Ovary (tissue), 7 donors: ENCODE measurements at regions not wholly inside any gene's neighbourhood (a gene's known extent, or its start where the extent isn't known, plus 50 kb on each side); places are given as distances from the start of the nearest gene placed in this dataset.
"Not testable (repeated sequence)": the region's sequence is repeated elsewhere in the genome, so short reads cannot be mapped to it uniquely, and the experiment has no call there.

Experiments used
- DNase-seq, 5 donors: peaks; one replicate each; pipeline ENCODE4 v3.0.0-alpha.2; 2019 to 2020
- H3K27ac ChIP-seq, 2 donors: fragments of 200-600 bp; one replicate each; pipeline versions ENCODE4 v1.5.1 to v1.8.0; 2019 to 2022
- H3K27me3 ChIP-seq: fragments of 200-600 bp; one replicate; pipeline ENCODE4 v1.8.0; 2022
- H3K36me3 ChIP-seq: fragments of 200-600 bp; sonication (generic); one replicate; pipeline ENCODE4 v1.5.1; 2019
- H3K4me1 ChIP-seq: one replicate; pipeline ENCODE4 v1.8.1; 2013; ENCODE audit warnings: mild to moderate bottlenecking, moderate library complexity; ENCODE audit not compliant: insufficient read depth
- H3K4me3 ChIP-seq: fragments of 200-600 bp; sonication (generic); one replicate; pipeline ENCODE4 v1.5.1; 2017
- H3K9me3 ChIP-seq, 2 donors: fragments of 200-600 bp in 1 of 2; sonication (generic) in 1 of 2; one replicate each; pipeline versions ENCODE4 v1.5.1 to v1.8.1; 2013 to 2019; ENCODE audit warnings: mild to moderate bottlenecking in 1 of 2, moderate library complexity in 1 of 2
- CTCF ChIP-seq, 3 donors: fragments of 450-650 bp in 2 of 3; fragments of 200-600 bp in 1 of 3; IDR thresholded peaks; one replicate each; pipeline versions ENCODE4 v1.5.1 to v1.8.0; 2016 to 2022; ENCODE audit warnings: antibody characterized with exemption in 3 of 3, mild to moderate bottlenecking in 1 of 3
- POLR2A ChIP-seq: fragments of 450-650 bp; IDR thresholded peaks from one replicate; pipeline ENCODE4 v1.6.1; 2017; ENCODE audit warnings: antibody characterized with exemption, mild to moderate bottlenecking, moderate library complexity
- WGBS, 3 donors: extraction: QIAGEN DNeasy Blood & Tissue Kit in 1 of 3; methylation state at CpG; one replicate each; pipeline versions ENCODE4 v1.1.5 to v1.1.7; 2013 to 2017; 5-methylcytosine and 5-hydroxymethylcytosine counted together
- intact Hi-C, 4 donors: fragments of 100-400 bp; cut with DNase I; formaldehyde crosslinking; loops; one replicate each; pipeline versions ENCODE4 v1.11.0 to v1.15.1; 2022 to 2023
- donor health status: DM: no; HTN: no; CAD: no; lungs with moderate emphysema.
- donor health status: DM: no; HTN: no; CAD: no.
- donor health status: Bipolar disorder and iron deficiency.
- donor health status: DM: no; HTN: no; CAD: no.
- donor health status: DM: yes; HTN: yes; CAD: no.

GRCh38 chr1:121092329-121092968, 91.7 kb downstream of the FAM72B start:
- H3K9me3 ChIP-seq, intact Hi-C loops, H3K4me3 ChIP-seq, H3K36me3 ChIP-seq, H3K27ac ChIP-seq, H3K4me1 ChIP-seq, H3K27me3 ChIP-seq, DNase-seq: not testable (repeated sequence)
- 26 to 90% (median 84%) methylated on average over 2 of the region's 2 CpGs for WGBS, 3 donors

- DNase-seq, H3K9me3 ChIP-seq, H3K27me3 ChIP-seq, H3K36me3 ChIP-seq, intact Hi-C loops, H3K27ac ChIP-seq, H3K4me3 ChIP-seq, H3K4me1 ChIP-seq: not testable (repeated sequence)
- 90 to 97% (median 94%) methylated on average over 1 to 2 of the region's 2 CpGs for WGBS, 3 donors
These were observed 89.1 kb downstream of the FAM72B start for GRCh38 chr1:121095014-121095413.

GRCh38 chr1:121097127-121097866, 86.8 kb downstream of the FAM72B start:
- peak; percentile 47 to 95 (median 89) for TF ChIP-seq CTCF (IDR thresholded peaks at IDR 0.05)
- TF ChIP-seq POLR2A = peak; percentile 20
- H3K27me3 ChIP-seq, H3K36me3 ChIP-seq, H3K4me1 ChIP-seq, intact Hi-C loops, H3K9me3 ChIP-seq: not testable (repeated sequence)
- H3K4me3 ChIP-seq = peak overlapping the region; percentile 51
- DNase-seq = peak; percentile 81 to 92 (median 86)
- H3K27ac ChIP-seq = peak overlapping the region; percentile 56 to 95
- WGBS, 3 donors = 0% methylated on average over 15 to 48 of the region's 69 CpGs

- H3K36me3 ChIP-seq, H3K9me3 ChIP-seq, H3K4me1 ChIP-seq, H3K27me3 ChIP-seq, intact Hi-C loops: not testable (repeated sequence)
- Histone ChIP-seq H3K27ac (peak overlapping the region; percentile 56 to 95), H3K4me3 (peak overlapping the region; percentile 51)
- peak; percentile 49 to 63 (median 51) for DNase-seq
- WGBS, 3 donors = 0 to 9% (median 3%) methylated on average over 9 to 13 of the region's 21 CpGs
These were observed 86.3 kb downstream of the FAM72B start for GRCh38 chr1:121097867-121098215.

GRCh38 chr1:121109025-121109424, 75.1 kb downstream of the FAM72B start:
- intact Hi-C loops, H3K36me3 ChIP-seq, DNase-seq, H3K4me3 ChIP-seq, H3K27ac ChIP-seq, H3K27me3 ChIP-seq, H3K4me1 ChIP-seq, H3K9me3 ChIP-seq: not testable (repeated sequence)
- 92 to 100% (median 97%) methylated on average over 1 of the region's 1 CpG for WGBS, 3 donors

- Histone ChIP-seq H3K27ac (peak overlapping the region in 1 of 2 donors; percentile 21), H3K4me3 (peak overlapping the region; percentile 34)
- H3K9me3 ChIP-seq, H3K36me3 ChIP-seq, intact Hi-C loops, H3K4me1 ChIP-seq, H3K27me3 ChIP-seq: not testable (repeated sequence)
- peak; percentile 16 to 55 (median 27) for DNase-seq
- WGBS, 3 donors = 9 to 40% (median 37%) methylated on average over 5 to 39 of the region's 44 CpGs
These were observed 67.4 kb downstream of the FAM72B start for GRCh38 chr1:121116522-121117297.

- H3K27ac ChIP-seq, H3K4me1 ChIP-seq, H3K27me3 ChIP-seq, H3K36me3 ChIP-seq, DNase-seq, intact Hi-C loops, H3K9me3 ChIP-seq: not testable (repeated sequence)
- WGBS, 3 donors = 1 to 26% (median 11%) methylated on average over 6 to 10 of the region's 10 CpGs
- peak overlapping the region; percentile 34 for H3K4me3 ChIP-seq
These were observed 66.9 kb downstream of the FAM72B start for GRCh38 chr1:121117298-121117611.

GRCh38 chr1:121117622-121118479, 66.3 kb downstream of the FAM72B start:
- intact Hi-C loops, H3K4me1 ChIP-seq, H3K9me3 ChIP-seq, H3K36me3 ChIP-seq, H3K27me3 ChIP-seq: not testable (repeated sequence)
- Histone ChIP-seq H3K27ac (peak overlapping the region; percentile 52 to 85), H3K4me3 (peak overlapping the region; percentile 39)
- peak; percentile 26 to 69 (median 44) for DNase-seq
- 0 to 12% (median 1%) methylated on average over 39 to 40 of the region's 47 CpGs for WGBS, 3 donors
